GM21390 (cell line): ENCODE measurements at regions not wholly inside any gene's neighbourhood (a gene's known extent, or its start where the extent isn't known, plus 50 kb on each side); places are given as distances from the start of the nearest gene placed in this dataset.

Experiments
- ATAC-seq: cut with Tn5 transposase; IDR thresholded peaks from one replicate; pipeline ENCODE4 v1.9.1; 2021; ENCODE audit not compliant: unreplicated experiment

- no peak for ATAC-seq
Observed at GRCh38 chr20:19807946-19808330, 49.9 kb downstream of the RIN2 start.

GRCh38 chr20:19808498-19808897 is 50.4 kb downstream of the RIN2 start:
- no peak for ATAC-seq

GRCh38 chr20:19809505-19809904 is 51.4 kb downstream of the RIN2 start:
- no peak for ATAC-seq

GRCh38 chr20:19811231-19811630 is 53.2 kb downstream of the RIN2 start:
- ATAC-seq = no peak

GRCh38 chr20:19812056-19812455 is 54.0 kb downstream of the RIN2 start:
- ATAC-seq = no peak

GRCh38 chr20:19812696-19813095 is 54.6 kb downstream of the RIN2 start:
- ATAC-seq = no peak

GRCh38 chr20:19813846-19814640 is 56.0 kb downstream of the RIN2 start:
- ATAC-seq = no peak

- no peak for ATAC-seq
Observed at GRCh38 chr20:19815553-19815991, 57.5 kb downstream of the RIN2 start.

GRCh38 chr20:19816386-19816785 is 58.3 kb downstream of the RIN2 start:
- no peak for ATAC-seq

- ATAC-seq = no peak
Observed at GRCh38 chr20:19817017-19817416, 59.0 kb downstream of the RIN2 start.

GRCh38 chr20:19819149-19819548 is 61.1 kb downstream of the RIN2 start:
- ATAC-seq = no peak

GRCh38 chr20:19820555-19821211 is 62.6 kb downstream of the RIN2 start:
- no peak for ATAC-seq

GRCh38 chr20:19821606-19822005 is 63.5 kb downstream of the RIN2 start:
- no peak for ATAC-seq

- no peak for ATAC-seq
Observed at GRCh38 chr20:19823216-19823615, 65.2 kb downstream of the RIN2 start.

- no peak for ATAC-seq
Observed at GRCh38 chr20:19823971-19824370, 65.9 kb downstream of the RIN2 start.

- no peak for ATAC-seq
Observed at GRCh38 chr20:19824861-19825260, 66.8 kb downstream of the RIN2 start.

- no peak for ATAC-seq
Observed at GRCh38 chr20:19826179-19826914, 68.3 kb downstream of the RIN2 start.

GRCh38 chr20:19827818-19828217 is 69.8 kb downstream of the RIN2 start:
- ATAC-seq = peak; percentile 45

GRCh38 chr20:19828232-19828631 is 70.2 kb downstream of the RIN2 start:
- peak; percentile 94 for ATAC-seq

- ATAC-seq = no peak
Observed at GRCh38 chr20:19830211-19830785, 72.2 kb downstream of the RIN2 start.

GRCh38 chr20:19832875-19833274 is 74.8 kb downstream of the RIN2 start:
- no peak for ATAC-seq
